Ovary (tissue), 3 donors: ENCODE measurements at regions not wholly inside any gene's neighbourhood (a gene's known extent, or its start where the extent isn't known, plus 50 kb on each side); places are given as distances from the start of the nearest gene placed in this dataset.

Source experiments
- EP300 ChIP-seq: sonication (generic); formaldehyde crosslinking; IDR thresholded peaks from one replicate; pipeline ENCODE4 v1.6.1; 2017; ENCODE audit warnings: antibody characterized with exemption
- POLR2A ChIP-seq: fragments of 450-650 bp; IDR thresholded peaks from one replicate; pipeline ENCODE4 v1.6.1; 2017; ENCODE audit warnings: antibody characterized with exemption, mild to moderate bottlenecking, moderate library complexity
- TF ChIP-seq, protein P1 (sequence below), 3 donors: fragments of 450-650 bp in 2 of 3; fragments of 200-600 bp in 1 of 3; IDR thresholded peaks; one replicate each; pipeline versions ENCODE4 v1.5.1 to v1.8.0; 2016 to 2022; ENCODE audit warnings: antibody characterized with exemption in 3 of 3, mild to moderate bottlenecking in 1 of 3
- donor health status: DM: no; HTN: no; CAD: no.

DNA sequence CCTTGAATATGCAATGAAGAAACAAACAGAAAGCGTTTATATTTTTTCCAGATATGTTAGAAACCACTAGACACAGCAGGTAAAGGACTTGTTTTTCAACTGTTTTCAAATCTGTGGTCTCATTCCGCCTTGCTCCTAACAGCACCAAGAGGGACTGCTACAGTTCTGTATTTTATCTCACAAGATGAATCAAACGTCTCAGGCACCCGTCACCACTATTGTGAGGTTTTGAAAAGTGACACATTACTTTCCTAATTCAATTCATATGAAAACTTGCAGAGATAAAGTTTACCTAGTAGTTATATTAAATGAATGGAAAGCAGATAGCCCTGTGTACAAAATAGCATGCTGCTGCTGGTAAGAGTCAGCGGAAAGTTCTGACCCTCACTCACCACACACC, 386.3 kb downstream of the ETS1 start:
- no peak for TF ChIP-seq POLR2A
- TF ChIP-seq EP300: no peak
- TF ChIP-seq, protein P1, sequence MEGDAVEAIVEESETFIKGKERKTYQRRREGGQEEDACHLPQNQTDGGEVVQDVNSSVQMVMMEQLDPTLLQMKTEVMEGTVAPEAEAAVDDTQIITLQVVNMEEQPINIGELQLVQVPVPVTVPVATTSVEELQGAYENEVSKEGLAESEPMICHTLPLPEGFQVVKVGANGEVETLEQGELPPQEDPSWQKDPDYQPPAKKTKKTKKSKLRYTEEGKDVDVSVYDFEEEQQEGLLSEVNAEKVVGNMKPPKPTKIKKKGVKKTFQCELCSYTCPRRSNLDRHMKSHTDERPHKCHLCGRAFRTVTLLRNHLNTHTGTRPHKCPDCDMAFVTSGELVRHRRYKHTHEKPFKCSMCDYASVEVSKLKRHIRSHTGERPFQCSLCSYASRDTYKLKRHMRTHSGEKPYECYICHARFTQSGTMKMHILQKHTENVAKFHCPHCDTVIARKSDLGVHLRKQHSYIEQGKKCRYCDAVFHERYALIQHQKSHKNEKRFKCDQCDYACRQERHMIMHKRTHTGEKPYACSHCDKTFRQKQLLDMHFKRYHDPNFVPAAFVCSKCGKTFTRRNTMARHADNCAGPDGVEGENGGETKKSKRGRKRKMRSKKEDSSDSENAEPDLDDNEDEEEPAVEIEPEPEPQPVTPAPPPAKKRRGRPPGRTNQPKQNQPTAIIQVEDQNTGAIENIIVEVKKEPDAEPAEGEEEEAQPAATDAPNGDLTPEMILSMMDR (IDR thresholded peaks at IDR 0.05): no peak
